ENCODE measurements at regions not wholly inside any gene's neighbourhood (a gene's known extent, or its start where the extent isn't known, plus 50 kb on each side); places are given as distances from the start of the nearest gene placed in this dataset.

DNA sequence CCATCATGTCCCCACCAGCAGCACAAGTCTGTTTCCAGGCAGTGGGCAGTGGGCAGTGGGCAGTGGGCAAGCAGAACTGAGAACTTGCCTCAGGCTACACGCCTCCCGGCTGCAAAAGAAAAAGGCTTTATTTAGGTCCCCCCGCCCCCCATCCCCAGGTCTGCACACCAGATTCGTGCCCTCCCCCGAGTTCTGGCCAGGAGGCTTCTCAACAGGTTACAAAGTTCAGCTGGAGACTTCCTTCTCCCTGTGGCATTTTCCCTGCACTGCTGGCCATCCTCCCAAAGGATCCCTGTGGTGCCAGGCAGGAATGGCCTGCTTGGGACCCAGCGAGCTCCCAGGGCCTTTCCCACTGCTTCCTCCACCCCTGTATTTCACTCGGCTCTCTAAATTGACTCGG, 97.0 kb upstream of the TRIM2 start:
- TF ChIP-seq, protein P1, sequence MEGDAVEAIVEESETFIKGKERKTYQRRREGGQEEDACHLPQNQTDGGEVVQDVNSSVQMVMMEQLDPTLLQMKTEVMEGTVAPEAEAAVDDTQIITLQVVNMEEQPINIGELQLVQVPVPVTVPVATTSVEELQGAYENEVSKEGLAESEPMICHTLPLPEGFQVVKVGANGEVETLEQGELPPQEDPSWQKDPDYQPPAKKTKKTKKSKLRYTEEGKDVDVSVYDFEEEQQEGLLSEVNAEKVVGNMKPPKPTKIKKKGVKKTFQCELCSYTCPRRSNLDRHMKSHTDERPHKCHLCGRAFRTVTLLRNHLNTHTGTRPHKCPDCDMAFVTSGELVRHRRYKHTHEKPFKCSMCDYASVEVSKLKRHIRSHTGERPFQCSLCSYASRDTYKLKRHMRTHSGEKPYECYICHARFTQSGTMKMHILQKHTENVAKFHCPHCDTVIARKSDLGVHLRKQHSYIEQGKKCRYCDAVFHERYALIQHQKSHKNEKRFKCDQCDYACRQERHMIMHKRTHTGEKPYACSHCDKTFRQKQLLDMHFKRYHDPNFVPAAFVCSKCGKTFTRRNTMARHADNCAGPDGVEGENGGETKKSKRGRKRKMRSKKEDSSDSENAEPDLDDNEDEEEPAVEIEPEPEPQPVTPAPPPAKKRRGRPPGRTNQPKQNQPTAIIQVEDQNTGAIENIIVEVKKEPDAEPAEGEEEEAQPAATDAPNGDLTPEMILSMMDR (IDR thresholded peaks at IDR 0.05; ENCODE audit: control extremely low read depth, extremely low read depth, low read depth, missing control alignments) = no peak
- CTCF ChIA-PET = interaction anchor here (2.1 to 11.4 kb wide), 3 partner anchors 10 to 23 kb away, joined by 7 to 71 read pairs (median 19); no protein-coding TSS in a partner anchor
- no peak for DNase-seq (ENCODE audit: extremely low spot score)
- POLR2A ChIA-PET = no interaction called here

DNA sequence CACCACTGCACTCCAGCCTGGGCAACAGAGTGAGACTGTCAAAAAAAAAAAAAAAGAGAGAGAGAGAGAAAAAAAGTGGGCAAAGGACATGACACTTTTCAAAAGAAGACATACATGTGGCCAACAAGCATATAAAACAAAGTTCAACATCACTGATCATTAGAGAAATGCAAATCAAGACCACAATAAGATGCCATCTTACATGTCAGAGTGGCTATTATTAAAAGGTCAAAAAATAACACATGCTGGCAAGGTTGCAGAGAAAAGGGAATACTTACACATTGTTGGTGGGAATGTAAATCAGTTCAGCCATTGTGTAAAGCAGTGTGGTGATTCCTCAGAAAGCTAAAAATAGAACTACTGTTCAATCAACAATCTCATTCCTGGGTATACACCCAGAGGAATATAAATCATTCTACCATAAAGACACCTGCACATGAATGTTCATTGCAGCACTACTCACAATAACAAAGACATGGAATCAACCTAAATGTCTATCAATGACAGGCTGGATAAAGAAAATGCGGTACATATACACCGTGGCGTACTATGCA, 94.9 kb upstream of the TRIM2 start:
- POLR2A ChIA-PET = no interaction called here
- no peak for DNase-seq (ENCODE audit: extremely low spot score)
- CTCF ChIA-PET = interaction anchor here (1.1 to 11.4 kb wide), 3 partner anchors 11 to 18 kb away, joined by 3 to 71 read pairs (median 3); no protein-coding TSS in a partner anchor
- TF ChIP-seq, protein P1 (IDR thresholded peaks at IDR 0.05; ENCODE audit: control extremely low read depth, extremely low read depth, low read depth, missing control alignments) = no peak

DNA sequence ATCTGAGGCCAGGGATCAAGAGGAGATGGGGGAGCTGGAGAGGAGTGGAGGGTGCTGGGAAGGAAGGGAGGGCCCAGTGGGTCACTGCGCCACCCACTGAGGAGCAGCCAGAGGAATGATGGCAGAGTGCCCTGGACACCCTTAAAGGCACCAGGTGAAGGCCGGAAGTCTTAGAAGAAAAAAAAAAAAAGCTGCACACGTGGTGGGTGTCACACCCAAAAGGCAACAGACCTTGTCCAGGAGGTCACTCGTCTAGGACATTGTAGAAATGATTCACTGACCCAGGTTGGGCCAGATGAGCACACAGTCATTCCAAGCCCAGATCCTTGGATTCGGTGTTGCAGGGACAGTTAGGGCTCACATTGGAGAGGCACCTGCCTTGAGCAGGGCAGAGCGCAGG, 93.5 kb upstream of the TRIM2 start:
- CTCF ChIA-PET = interaction anchor here (11.4 kb wide), 1 partner anchor 16 kb away, joined by 71 read pairs; no protein-coding TSS in a partner anchor
- TF ChIP-seq, protein P1 (IDR thresholded peaks at IDR 0.05; ENCODE audit: control extremely low read depth, extremely low read depth, low read depth, missing control alignments) = no peak

DNA sequence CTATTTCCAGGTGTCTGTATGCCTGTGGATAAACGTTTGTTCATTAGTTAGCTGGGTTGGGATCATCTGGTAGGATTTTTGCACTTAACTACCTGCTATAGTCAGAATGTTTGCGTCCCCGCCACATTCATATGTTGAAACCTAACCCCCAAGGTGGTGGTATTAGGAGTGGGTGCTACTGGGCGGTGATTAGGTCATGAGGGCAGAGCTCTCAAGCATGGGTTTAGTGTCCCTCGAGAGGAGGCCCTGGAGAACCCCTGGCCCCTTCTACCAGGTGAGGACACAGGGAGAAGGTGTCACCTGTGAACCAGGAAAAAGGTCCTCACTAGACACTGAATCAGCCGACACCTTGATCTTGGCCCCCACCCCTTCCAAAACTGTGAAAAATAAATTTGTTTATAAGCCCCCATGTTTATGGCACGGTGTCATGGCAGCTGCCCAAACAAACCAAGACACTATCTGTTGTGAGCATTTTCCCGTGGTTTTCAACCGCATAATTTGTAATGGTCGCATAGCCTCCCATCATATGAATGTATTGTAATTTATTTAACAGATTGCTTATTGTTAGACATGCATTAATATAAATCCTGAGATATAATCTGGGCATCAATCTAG, 92.7 kb upstream of the TRIM2 start:
- TF ChIP-seq, protein P1 (IDR thresholded peaks at IDR 0.05; ENCODE audit: control extremely low read depth, extremely low read depth, low read depth, missing control alignments) = no peak
- POLR2A ChIA-PET = no interaction called here
- CTCF ChIA-PET = interaction anchor here (1.2 to 11.4 kb wide), 5 partner anchors 9 to 26 kb away, joined by 3 to 71 read pairs (median 4); no protein-coding TSS in a partner anchor
- DNase-seq (ENCODE audit: extremely low spot score) = no peak

More for the DNA sequence above, 93.5 kb upstream of the TRIM2 start:
- POLR2A ChIA-PET = no interaction called here
- no peak for DNase-seq (ENCODE audit: extremely low spot score)

DNA sequence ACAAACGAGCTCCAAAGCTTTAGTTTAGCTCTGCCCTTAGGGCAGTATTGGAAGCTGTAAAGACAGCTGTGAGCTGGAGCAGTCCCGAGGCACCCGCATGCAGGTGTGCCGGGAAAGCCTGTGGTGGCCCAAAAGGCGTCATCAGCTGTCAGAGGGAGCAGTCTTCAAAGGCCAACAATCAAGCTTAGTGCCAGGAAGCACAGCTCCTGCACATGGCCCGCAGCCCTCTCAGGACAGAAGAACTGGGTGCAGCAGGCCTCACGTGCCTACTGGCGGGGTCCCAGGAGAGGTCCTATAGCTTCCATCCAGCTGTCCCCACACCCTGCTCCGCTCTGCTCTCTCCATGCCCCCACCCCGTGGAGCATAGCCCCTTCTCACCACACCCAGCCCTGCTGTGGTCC, 92.2 kb upstream of the TRIM2 start:
- DNase-seq (ENCODE audit: extremely low spot score) = no peak
- CTCF ChIA-PET = interaction anchor here (1.2 to 11.4 kb wide), 6 partner anchors 8 to 29 kb away, joined by 3 to 71 read pairs (median 4); no protein-coding TSS in a partner anchor
- POLR2A ChIA-PET = no interaction called here
- TF ChIP-seq, protein P1 (IDR thresholded peaks at IDR 0.05; ENCODE audit: control extremely low read depth, extremely low read depth, low read depth, missing control alignments) = no peak

DNA sequence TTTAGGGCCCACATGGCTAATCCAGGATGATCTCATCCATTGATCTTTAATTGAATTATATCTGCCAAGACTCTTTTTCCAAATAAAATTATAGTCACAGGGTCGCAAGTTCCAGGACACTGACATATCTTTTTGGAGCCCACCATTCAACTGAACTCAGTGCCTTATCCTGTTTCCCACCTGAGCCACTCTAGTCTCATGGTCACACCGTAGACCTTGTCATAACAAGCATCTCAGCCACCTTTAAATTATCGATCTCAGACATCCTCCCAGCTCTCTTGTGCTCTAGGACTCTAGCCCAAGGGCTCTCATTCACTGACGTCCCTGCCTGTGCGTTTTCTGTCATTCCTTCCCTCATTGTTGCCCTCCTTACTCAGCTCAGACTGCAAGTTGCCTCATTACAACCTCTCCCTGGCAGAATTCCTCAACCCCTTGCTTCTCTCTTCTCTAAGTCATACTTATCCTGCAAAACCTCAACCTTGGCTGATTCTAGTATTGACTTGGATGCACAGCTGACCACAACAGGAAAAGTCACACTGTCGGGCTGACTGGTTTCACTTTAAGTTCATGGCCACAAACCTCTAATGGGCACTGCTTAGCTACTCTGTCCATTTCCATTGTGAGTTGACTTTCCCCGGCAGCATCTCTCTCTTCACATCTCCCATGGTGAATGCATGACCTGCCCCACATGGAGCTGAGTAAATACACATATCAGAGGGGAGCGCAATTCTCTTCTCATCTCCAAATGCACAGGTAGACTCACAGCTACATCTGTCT, 91.0 kb upstream of the TRIM2 start:
- TF ChIP-seq, protein P1 (IDR thresholded peaks at IDR 0.05; ENCODE audit: control extremely low read depth, extremely low read depth, low read depth, missing control alignments) = no peak
- CTCF ChIA-PET = interaction anchor here (0.7 to 11.4 kb wide), 6 partner anchors 12 to 30 kb away, joined by 3 to 71 read pairs (median 4); no protein-coding TSS in a partner anchor
- no peak for DNase-seq (ENCODE audit: extremely low spot score)
- POLR2A ChIA-PET = no interaction called here

Measured in GM10248 (cell line).